ENCODE measurements at regions not wholly inside any gene's neighbourhood (a gene's known extent, or its start where the extent isn't known, plus 50 kb on each side); places are given as distances from the start of the nearest gene placed in this dataset.

DNA sequence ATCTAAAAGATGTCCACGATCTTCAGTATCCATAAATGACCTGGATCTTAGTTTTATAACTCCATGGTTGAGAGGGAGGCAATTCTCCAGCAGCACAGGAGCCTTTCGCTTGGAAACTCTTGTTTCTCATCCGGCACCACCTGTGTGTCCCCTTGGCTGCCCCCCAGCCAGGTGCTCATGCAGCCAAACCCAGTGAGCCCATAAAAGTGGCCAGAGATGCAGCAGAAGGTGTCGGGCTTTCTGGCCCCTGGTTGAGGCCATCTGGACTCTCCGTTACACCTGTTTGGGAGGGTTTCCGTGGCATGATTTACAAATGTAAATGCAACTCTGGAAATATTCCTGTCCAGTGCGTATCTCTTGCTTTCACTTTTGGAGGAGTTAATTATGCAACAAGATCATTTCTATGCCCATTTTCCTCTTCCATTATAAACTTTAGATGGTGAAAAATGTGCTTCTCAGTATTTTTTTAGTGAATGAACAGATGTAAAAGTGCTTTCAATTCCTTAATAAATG, 291.1 kb downstream of the DIO2 start:
- TF ChIP-seq EZH2 (IDR thresholded peaks at IDR 0.05; ENCODE audit: borderline replicate concordance, low read length), result no peak
- TF ChIP-seq, protein P1, sequence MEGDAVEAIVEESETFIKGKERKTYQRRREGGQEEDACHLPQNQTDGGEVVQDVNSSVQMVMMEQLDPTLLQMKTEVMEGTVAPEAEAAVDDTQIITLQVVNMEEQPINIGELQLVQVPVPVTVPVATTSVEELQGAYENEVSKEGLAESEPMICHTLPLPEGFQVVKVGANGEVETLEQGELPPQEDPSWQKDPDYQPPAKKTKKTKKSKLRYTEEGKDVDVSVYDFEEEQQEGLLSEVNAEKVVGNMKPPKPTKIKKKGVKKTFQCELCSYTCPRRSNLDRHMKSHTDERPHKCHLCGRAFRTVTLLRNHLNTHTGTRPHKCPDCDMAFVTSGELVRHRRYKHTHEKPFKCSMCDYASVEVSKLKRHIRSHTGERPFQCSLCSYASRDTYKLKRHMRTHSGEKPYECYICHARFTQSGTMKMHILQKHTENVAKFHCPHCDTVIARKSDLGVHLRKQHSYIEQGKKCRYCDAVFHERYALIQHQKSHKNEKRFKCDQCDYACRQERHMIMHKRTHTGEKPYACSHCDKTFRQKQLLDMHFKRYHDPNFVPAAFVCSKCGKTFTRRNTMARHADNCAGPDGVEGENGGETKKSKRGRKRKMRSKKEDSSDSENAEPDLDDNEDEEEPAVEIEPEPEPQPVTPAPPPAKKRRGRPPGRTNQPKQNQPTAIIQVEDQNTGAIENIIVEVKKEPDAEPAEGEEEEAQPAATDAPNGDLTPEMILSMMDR (IDR thresholded peaks at IDR 0.05; ENCODE audit: low read length), result no peak
- Histone ChIP-seq H3K36me3 (ENCODE audit: insufficient read depth, low read length) (no peaks in the 10 kb centered on the region), H2AFZ (ENCODE audit: low read length) (no peak overlapping the region), H3K4me1 (ENCODE audit: insufficient read depth, low read length, severe bottlenecking) (no peaks in the 10 kb centered on the region), H3K9me3 (ENCODE audit: low read length) (no peaks in the 10 kb centered on the region), H4K20me1 (ENCODE audit: insufficient read depth, low read length) (no peaks in the 10 kb centered on the region), H3F3A (ENCODE audit: insufficient read depth, low read length) (no peaks in the 10 kb centered on the region), H3K4me2 (ENCODE audit: low read length) (no peak overlapping the region), H3K79me2 (ENCODE audit: insufficient read depth, low read length) (no peaks in the 10 kb centered on the region), H3K9me2 (ENCODE audit: low read depth, low read length) (no peaks in the 10 kb centered on the region), H3K4me3 (ENCODE audit: low read depth, low read length, poor library complexity, severe bottlenecking) (no peak overlapping the region), H3K27me3 (ENCODE audit: insufficient read depth, low read length) (no peaks in the 10 kb centered on the region), H3K9ac (ENCODE audit: low read length) (no peak overlapping the region), H3K27ac (ENCODE audit: low read depth, low read length, poor library complexity, severe bottlenecking) (no peak overlapping the region)
